ENCODE measurements at regions not wholly inside any gene's neighbourhood (a gene's known extent, or its start where the extent isn't known, plus 50 kb on each side); places are given as distances from the start of the nearest gene placed in this dataset.

GRCh38 chr15:31433091-31433490 is 106.5 kb downstream of the KLF13 start:
- Histone ChIP-seq H3K27ac (no peak overlapping the region), H3K4me3 (replicated peaks in 1 of 3) (no peak overlapping the region), H3K27me3 (no peaks in the 10 kb centered on the region), H3K36me3 (no peaks in the 10 kb centered on the region), H3K4me1 (peaks cover 9 to 22% of the 10 kb centered on the region in 2 donors), H3K9me3 (no peaks in the 10 kb centered on the region)
- intact Hi-C loops (cut with DNase I) = loop anchor here (5.0 kb wide), 2 partner anchors 36 to 51 kb away; no protein-coding TSS in a partner anchor
- DNase-seq = no peak
- WGBS, 2 donors = 81 to 86% methylated on average over 4 of the region's 4 CpGs
- no peak for TF ChIP-seq POLR2A (IDR thresholded peaks at IDR 0.05)
- TF ChIP-seq, protein P1, sequence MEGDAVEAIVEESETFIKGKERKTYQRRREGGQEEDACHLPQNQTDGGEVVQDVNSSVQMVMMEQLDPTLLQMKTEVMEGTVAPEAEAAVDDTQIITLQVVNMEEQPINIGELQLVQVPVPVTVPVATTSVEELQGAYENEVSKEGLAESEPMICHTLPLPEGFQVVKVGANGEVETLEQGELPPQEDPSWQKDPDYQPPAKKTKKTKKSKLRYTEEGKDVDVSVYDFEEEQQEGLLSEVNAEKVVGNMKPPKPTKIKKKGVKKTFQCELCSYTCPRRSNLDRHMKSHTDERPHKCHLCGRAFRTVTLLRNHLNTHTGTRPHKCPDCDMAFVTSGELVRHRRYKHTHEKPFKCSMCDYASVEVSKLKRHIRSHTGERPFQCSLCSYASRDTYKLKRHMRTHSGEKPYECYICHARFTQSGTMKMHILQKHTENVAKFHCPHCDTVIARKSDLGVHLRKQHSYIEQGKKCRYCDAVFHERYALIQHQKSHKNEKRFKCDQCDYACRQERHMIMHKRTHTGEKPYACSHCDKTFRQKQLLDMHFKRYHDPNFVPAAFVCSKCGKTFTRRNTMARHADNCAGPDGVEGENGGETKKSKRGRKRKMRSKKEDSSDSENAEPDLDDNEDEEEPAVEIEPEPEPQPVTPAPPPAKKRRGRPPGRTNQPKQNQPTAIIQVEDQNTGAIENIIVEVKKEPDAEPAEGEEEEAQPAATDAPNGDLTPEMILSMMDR (IDR thresholded peaks at IDR 0.05) = no peak

GRCh38 chr15:31433574-31433973 is 106.9 kb downstream of the KLF13 start:
- Histone ChIP-seq H3K4me1 (peaks cover 9 to 22% of the 10 kb centered on the region in 2 donors), H3K27ac (no peak overlapping the region), H3K4me3 (replicated peaks in 1 of 3) (no peak overlapping the region), H3K9me3 (no peaks in the 10 kb centered on the region), H3K27me3 (no peaks in the 10 kb centered on the region), H3K36me3 (no peaks in the 10 kb centered on the region)
- intact Hi-C loops (cut with DNase I) = loop anchor here (5.0 kb wide), 2 partner anchors 36 to 51 kb away; no protein-coding TSS in a partner anchor
- DNase-seq = no peak
- 87 to 93% methylated on average over 6 of the region's 6 CpGs for WGBS, 2 donors
- TF ChIP-seq POLR2A (IDR thresholded peaks at IDR 0.05) = no peak
- TF ChIP-seq, protein P1 (IDR thresholded peaks at IDR 0.05) = no peak

DNA sequence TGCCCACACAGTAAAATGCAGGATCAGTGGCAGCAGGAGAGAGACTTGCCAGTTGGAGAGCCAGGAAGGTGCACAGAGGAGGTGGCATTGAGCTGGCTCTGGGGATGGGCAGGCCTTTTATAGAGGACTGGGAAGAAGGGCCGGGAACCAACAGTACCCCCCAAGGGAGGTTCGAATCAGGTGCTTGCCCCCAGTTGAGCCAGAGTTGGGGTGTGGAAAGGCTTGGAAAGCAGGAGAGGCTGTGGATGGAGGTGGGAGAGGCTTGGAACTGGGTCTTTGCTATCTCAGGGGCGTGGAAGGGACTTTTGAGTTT is 107.6 kb downstream of the KLF13 start:
- intact Hi-C loops (cut with DNase I) = loop anchor here (5.0 kb wide), 2 partner anchors 37 to 52 kb away; no protein-coding TSS in a partner anchor
- no peak overlapping the region for H3K4me3 ChIP-seq (replicated peaks in 1 of 3)

DNA sequence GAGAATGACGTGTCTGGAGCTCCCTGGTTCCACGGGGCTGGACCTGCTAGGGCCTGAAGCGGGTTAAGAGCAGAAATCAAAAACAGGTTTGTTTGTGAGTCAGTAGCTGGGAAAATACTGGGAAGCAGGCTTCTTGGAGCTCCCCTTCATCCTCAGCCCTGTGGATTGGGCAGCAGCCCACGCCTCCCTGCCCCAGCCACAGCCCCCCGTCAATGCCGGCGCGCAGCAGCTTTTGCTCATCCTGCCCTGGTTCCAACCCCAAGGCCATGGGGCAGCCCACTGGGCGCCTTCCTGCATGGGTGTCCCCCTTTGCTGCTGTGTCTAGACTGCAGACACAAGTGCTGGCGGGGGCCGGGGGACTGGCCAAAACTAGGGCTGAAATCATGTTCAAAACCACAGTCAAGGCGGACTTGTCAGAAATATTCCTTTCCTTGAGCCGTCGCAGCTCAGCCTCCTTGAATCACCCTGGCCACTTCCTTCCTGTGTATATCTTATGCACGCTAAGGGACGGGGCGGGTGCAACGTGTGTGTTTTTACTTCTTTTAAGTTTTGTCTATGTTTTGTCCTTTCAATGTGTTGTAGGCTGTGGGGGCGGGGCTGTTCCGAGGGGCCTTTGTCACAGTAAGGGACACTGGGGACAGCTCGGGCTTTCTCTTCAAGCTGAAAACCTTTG is 108.1 kb downstream of the KLF13 start:
- Histone ChIP-seq H3K4me3 (replicated peaks in 1 of 3) (no peak overlapping the region), H3K36me3 (no peaks in the 10 kb centered on the region), H3K27me3 (no peaks in the 10 kb centered on the region), H3K9me3 (no peaks in the 10 kb centered on the region), H3K4me1 (peaks cover 9 to 25% of the 10 kb centered on the region in 2 donors), H3K27ac (peak overlapping the region; percentile 28 to 79 (median 64))
- WGBS, 2 donors = 64 to 67% methylated on average over 20 to 21 of the region's 21 CpGs
- intact Hi-C loops (cut with DNase I) = loop anchor here (5.0 kb wide), 6 partner anchors 37 to 232 kb away; no protein-coding TSS in a partner anchor
- TF ChIP-seq, protein P1 (IDR thresholded peaks at IDR 0.05) = no peak
- TF ChIP-seq POLR2A (IDR thresholded peaks at IDR 0.05) = no peak
- DNase-seq = peak; percentile 42 to 47

More for the DNA sequence above, 107.6 kb downstream of the KLF13 start:
- Histone ChIP-seq H3K27ac (peak overlapping the region in 2 of 3 donors; percentile 43 to 64), H3K4me1 (peaks cover 9 to 25% of the 10 kb centered on the region in 2 donors), H3K27me3 (no peaks in the 10 kb centered on the region), H3K36me3 (no peaks in the 10 kb centered on the region), H3K9me3 (no peaks in the 10 kb centered on the region)
- TF ChIP-seq, protein P1 (IDR thresholded peaks at IDR 0.05) = no peak
- no peak for TF ChIP-seq POLR2A (IDR thresholded peaks at IDR 0.05)
- no peak for DNase-seq
- WGBS, 2 donors = 92 to 95% methylated on average over 3 of the region's 3 CpGs

DNA sequence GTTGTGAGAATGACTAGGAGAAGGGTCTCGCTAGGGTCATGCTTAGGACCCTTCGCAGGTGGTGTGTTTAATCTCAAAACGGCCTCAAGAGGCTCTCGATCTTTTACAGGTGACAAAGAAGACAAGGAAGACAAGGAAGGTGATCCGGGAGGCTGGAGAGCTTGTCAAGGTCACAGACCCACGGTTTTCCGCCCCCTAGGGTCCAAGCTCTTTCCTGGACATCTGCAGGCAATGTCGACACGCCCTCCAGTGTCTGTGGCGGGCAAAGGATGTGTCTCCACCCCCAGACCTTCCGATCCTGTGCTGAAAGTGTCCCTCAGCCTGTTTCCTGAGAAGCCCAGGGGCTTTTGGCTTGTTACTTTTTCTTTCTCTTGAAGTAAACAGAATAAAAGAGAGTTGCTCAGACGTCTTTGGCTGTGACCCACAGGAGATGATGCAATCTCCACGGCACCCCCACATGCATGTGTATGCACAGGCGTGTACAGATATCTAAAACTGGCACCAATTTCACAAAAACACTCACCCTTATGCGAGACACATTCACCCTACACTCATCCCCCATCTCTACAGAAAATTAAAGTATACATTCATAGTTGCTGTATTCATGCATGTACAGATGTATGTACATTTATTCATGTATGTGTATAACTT is 108.8 kb downstream of the KLF13 start:
- WGBS, 2 donors = 10 to 19% methylated on average over 15 of the region's 15 CpGs
- no peaks in the 10 kb centered on the region for H3K36me3 ChIP-seq
- peak; percentile 84 for DNase-seq

More for the DNA sequence above, 108.8 kb downstream of the KLF13 start:
- intact Hi-C loops (cut with DNase I) = loop anchor here (5.0 kb wide), 4 partner anchors 52 to 233 kb away; no protein-coding TSS in a partner anchor
- Histone ChIP-seq H3K4me3 (replicated peaks in 1 of 3) (no peak overlapping the region), H3K4me1 (peaks cover 9 to 26% of the 10 kb centered on the region in 2 donors), H3K27ac (peak overlapping the region; percentile 28 to 79 (median 64)), H3K9me3 (no peaks in the 10 kb centered on the region), H3K27me3 (no peaks in the 10 kb centered on the region)
- TF ChIP-seq, protein P1 (IDR thresholded peaks at IDR 0.05) = peak in 5 of 6 experiments; percentile 25 to 89 (median 80)
- no peak for TF ChIP-seq POLR2A (IDR thresholded peaks at IDR 0.05)

Measured in thyroid gland (tissue), 4 donors.